Epithelial cell of esophagus (primary cell): ENCODE measurements at regions not wholly inside any gene's neighbourhood (a gene's known extent, or its start where the extent isn't known, plus 50 kb on each side); places are given as distances from the start of the nearest gene placed in this dataset.
A peak's percentile ranks its signal among the peaks of the same experiment; 100 is the strongest.

Experiments
- DNase-seq: peaks from one replicate; pipeline ENCODE4 v3.0.0; 2010; ENCODE audit warnings: low read depth
- H3K4me3 ChIP-seq: 2 replicates; pipeline ENCODE4 v1.5.1; 2011; ENCODE audit warnings: mild to moderate bottlenecking, low read length, control low read depth
- TF ChIP-seq, protein P1 (sequence below): IDR thresholded peaks from 2 replicates; pipeline ENCODE4 v1.5.1; 2011; ENCODE audit warnings: low read depth, mild to moderate bottlenecking, low read length, control low read depth, inconsistent platforms; ENCODE audit not compliant: insufficient read depth; ENCODE audit errors: missing control alignments

- H3K4me3 ChIP-seq, result no peak overlapping the region
- peak; percentile 93 for DNase-seq
- TF ChIP-seq, protein P1, sequence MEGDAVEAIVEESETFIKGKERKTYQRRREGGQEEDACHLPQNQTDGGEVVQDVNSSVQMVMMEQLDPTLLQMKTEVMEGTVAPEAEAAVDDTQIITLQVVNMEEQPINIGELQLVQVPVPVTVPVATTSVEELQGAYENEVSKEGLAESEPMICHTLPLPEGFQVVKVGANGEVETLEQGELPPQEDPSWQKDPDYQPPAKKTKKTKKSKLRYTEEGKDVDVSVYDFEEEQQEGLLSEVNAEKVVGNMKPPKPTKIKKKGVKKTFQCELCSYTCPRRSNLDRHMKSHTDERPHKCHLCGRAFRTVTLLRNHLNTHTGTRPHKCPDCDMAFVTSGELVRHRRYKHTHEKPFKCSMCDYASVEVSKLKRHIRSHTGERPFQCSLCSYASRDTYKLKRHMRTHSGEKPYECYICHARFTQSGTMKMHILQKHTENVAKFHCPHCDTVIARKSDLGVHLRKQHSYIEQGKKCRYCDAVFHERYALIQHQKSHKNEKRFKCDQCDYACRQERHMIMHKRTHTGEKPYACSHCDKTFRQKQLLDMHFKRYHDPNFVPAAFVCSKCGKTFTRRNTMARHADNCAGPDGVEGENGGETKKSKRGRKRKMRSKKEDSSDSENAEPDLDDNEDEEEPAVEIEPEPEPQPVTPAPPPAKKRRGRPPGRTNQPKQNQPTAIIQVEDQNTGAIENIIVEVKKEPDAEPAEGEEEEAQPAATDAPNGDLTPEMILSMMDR, result no peak
These were observed 382.1 kb upstream of the TBL1XR1 start for GRCh38 chr3:177579419-177579818.

DNA sequence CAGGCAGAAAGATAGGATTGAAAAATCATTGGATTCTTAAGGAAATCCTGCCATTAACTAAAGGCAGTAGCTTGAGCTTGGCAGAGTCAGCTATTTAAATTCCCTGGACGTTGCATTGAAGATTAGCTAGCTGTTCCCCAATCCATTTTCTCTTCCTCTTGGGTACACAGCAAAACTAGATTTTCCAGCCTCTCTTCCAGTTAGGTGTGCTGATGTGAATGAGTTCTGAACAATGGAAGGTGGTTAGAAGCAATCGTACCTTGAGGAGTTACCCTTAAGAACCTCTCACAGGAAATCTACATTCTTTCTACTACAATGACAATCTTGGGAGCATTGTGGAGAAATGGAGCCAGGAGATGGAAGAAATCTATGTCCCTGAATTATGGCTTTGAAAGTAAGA is 383.2 kb upstream of the TBL1XR1 start:
- TF ChIP-seq, protein P1, result no peak
- H3K4me3 ChIP-seq, result no peak overlapping the region
- peak; percentile 49 for DNase-seq

DNA sequence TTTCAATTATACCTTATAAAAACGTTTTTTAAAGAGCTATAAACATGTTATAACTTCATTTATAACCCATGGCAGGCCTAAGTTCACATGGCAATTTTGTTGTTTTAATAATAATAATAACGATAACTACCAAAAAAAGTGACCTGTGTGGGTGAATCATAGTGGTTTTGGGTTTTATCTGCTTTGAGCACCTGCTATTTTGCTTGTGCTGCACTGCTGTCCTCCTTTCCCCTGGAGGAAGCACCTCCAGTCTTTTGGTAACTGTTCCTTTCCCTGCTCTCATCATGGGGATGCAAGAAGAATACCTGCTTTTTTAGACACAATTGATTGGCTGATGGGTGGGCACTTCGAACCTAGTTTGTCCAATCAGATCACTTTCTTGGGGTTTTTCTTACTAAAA is 388.0 kb upstream of the TBL1XR1 start:
- no peak for DNase-seq
- H3K4me3 ChIP-seq, result no peak overlapping the region
- TF ChIP-seq, protein P1, result no peak

- TF ChIP-seq, protein P1, result no peak
- no peak overlapping the region for H3K4me3 ChIP-seq
- peak; percentile 56 for DNase-seq
These were observed 391.9 kb upstream of the TBL1XR1 start for GRCh38 chr3:177589041-177589650.

- peak; percentile 96 for DNase-seq
- TF ChIP-seq, protein P1, result no peak
- no peak overlapping the region for H3K4me3 ChIP-seq
These were observed 392.7 kb upstream of the TBL1XR1 start for GRCh38 chr3:177589911-177590381.

- peak; percentile 45 for DNase-seq
- TF ChIP-seq, protein P1, result no peak
- H3K4me3 ChIP-seq, result no peak overlapping the region
These were observed 393.5 kb upstream of the TBL1XR1 start for GRCh38 chr3:177590826-177591225.

GRCh38 chr3:177591379-177591778 is 394.1 kb upstream of the TBL1XR1 start:
- peak; percentile 99 for DNase-seq
- H3K4me3 ChIP-seq, result no peak overlapping the region
- TF ChIP-seq, protein P1, result peak; percentile 14
